ENCODE measurements at regions not wholly inside any gene's neighbourhood (a gene's known extent, or its start where the extent isn't known, plus 50 kb on each side); places are given as distances from the start of the nearest gene placed in this dataset.
"Not testable (repeated sequence)": the region's sequence is repeated elsewhere in the genome, so short reads cannot be mapped to it uniquely, and the experiment has no call there.

- Histone ChIP-seq H3K27ac (no peak overlapping the region), H3K27me3 (no peaks in the 10 kb centered on the region), H3K36me3 (no peaks in the 10 kb centered on the region), H3K4me3 (no peak overlapping the region), H3K4me1 (no peaks in the 10 kb centered on the region), H3K9me3 (no peaks in the 10 kb centered on the region)
- TF ChIP-seq CTCF (IDR thresholded peaks at IDR 0.05) (no peak), POLR2A (IDR thresholded peaks at IDR 0.05) (no peak)
- no peak for DNase-seq
- intact Hi-C loops (cut with DNase I; ENCODE audit: low total_unique reads): no loop called here
These were observed 275.9 kb upstream of the KITLG start for GRCh38 chr12:88856201-88856600.

- no peak overlapping the region for H3K27ac ChIP-seq
- intact Hi-C loops (cut with DNase I; ENCODE audit: low total_unique reads): no loop called here
- no peaks in the 10 kb centered on the region for H3K9me3 ChIP-seq
- TF ChIP-seq POLR2A (IDR thresholded peaks at IDR 0.05) (no peak), CTCF (IDR thresholded peaks at IDR 0.05) (no peak)
- DNase-seq: no peak
- H3K4me3 ChIP-seq: no peak overlapping the region
- no peaks in the 10 kb centered on the region for H3K4me1 ChIP-seq
- H3K36me3 ChIP-seq: no peaks in the 10 kb centered on the region
- H3K27me3 ChIP-seq: no peaks in the 10 kb centered on the region
These were observed 275.0 kb upstream of the KITLG start for GRCh38 chr12:88855301-88855700.

GRCh38 chr12:88854260-88854659, 274.0 kb upstream of the KITLG start:
- intact Hi-C loops (cut with DNase I; ENCODE audit: low total_unique reads): no loop called here
- no peaks in the 10 kb centered on the region for H3K27me3 ChIP-seq
- no peak overlapping the region for H3K4me3 ChIP-seq
- no peak for DNase-seq
- H3K4me1 ChIP-seq: no peaks in the 10 kb centered on the region
- no peak for TF ChIP-seq CTCF (IDR thresholded peaks at IDR 0.05)
- no peak for TF ChIP-seq POLR2A (IDR thresholded peaks at IDR 0.05)
- no peaks in the 10 kb centered on the region for H3K9me3 ChIP-seq
- H3K27ac ChIP-seq: no peak overlapping the region
- H3K36me3 ChIP-seq: no peaks in the 10 kb centered on the region

GRCh38 chr12:88847246-88847645, 267.0 kb upstream of the KITLG start:
- intact Hi-C loops (cut with DNase I; ENCODE audit: low total_unique reads); H3K27me3 ChIP-seq; DNase-seq: not testable (repeated sequence)

GRCh38 chr12:88844426-88844825, 264.2 kb upstream of the KITLG start:
- Histone ChIP-seq H3K4me3 (no peak overlapping the region), H3K36me3 (no peaks in the 10 kb centered on the region), H3K27me3 (no peaks in the 10 kb centered on the region), H3K27ac (no peak overlapping the region), H3K9me3 (no peaks in the 10 kb centered on the region), H3K4me1 (no peaks in the 10 kb centered on the region)
- intact Hi-C loops (cut with DNase I; ENCODE audit: low total_unique reads): no loop called here
- TF ChIP-seq CTCF (IDR thresholded peaks at IDR 0.05) (no peak), POLR2A (IDR thresholded peaks at IDR 0.05) (no peak)
- DNase-seq: no peak

More at GRCh38 chr12:88847246-88847645, 267.0 kb upstream of the KITLG start:
- H3K4me3 ChIP-seq, H3K36me3 ChIP-seq, H3K9me3 ChIP-seq, H3K27ac ChIP-seq, H3K4me1 ChIP-seq: not testable (repeated sequence)

GRCh38 chr12:88842314-88842713, 262.0 kb upstream of the KITLG start:
- Histone ChIP-seq H3K27ac (no peak overlapping the region), H3K27me3 (no peaks in the 10 kb centered on the region), H3K9me3 (no peaks in the 10 kb centered on the region), H3K4me3 (no peak overlapping the region), H3K4me1 (no peaks in the 10 kb centered on the region), H3K36me3 (no peaks in the 10 kb centered on the region)
- intact Hi-C loops (cut with DNase I; ENCODE audit: low total_unique reads): no loop called here
- no peak for DNase-seq
- TF ChIP-seq CTCF (IDR thresholded peaks at IDR 0.05): no peak
- TF ChIP-seq POLR2A (IDR thresholded peaks at IDR 0.05): no peak
